GM12864 (cell line): ENCODE measurements at regions not wholly inside any gene's neighbourhood (a gene's known extent, or its start where the extent isn't known, plus 50 kb on each side); places are given as distances from the start of the nearest gene placed in this dataset.

Source experiments
- DNase-seq: peaks from one replicate; pipeline ENCODE4 v3.0.0-alpha.2; 2011; ENCODE audit warnings: low read depth
- H3K4me3 ChIP-seq: 2 replicates; pipeline ENCODE4 v1.5.1; 2011; ENCODE audit warnings: mild to moderate bottlenecking, low read depth, low read length, control low read depth
- CTCF ChIP-seq: IDR thresholded peaks from 2 replicates; pipeline ENCODE4 v1.5.1; 2011; ENCODE audit warnings: low read depth, mild to moderate bottlenecking, moderate library complexity, low read length, control low read depth, inconsistent platforms; ENCODE audit errors: missing control alignments

GRCh38 chr2:128501006-128501690 is 182.5 kb upstream of the HS6ST1 start:
- H3K4me3 ChIP-seq: no peak overlapping the region
- no peak for TF ChIP-seq CTCF
- no peak for DNase-seq

GRCh38 chr2:128501700-128502099 is 183.0 kb upstream of the HS6ST1 start:
- DNase-seq: no peak
- H3K4me3 ChIP-seq: no peak overlapping the region
- TF ChIP-seq CTCF: no peak

GRCh38 chr2:128502200-128502599 is 183.5 kb upstream of the HS6ST1 start:
- no peak overlapping the region for H3K4me3 ChIP-seq
- no peak for TF ChIP-seq CTCF
- no peak for DNase-seq

- TF ChIP-seq CTCF: no peak
- DNase-seq: no peak
- H3K4me3 ChIP-seq: no peak overlapping the region
Observed at GRCh38 chr2:128502638-128503246, 184.1 kb upstream of the HS6ST1 start.

- no peak for TF ChIP-seq CTCF
- DNase-seq: no peak
- no peak overlapping the region for H3K4me3 ChIP-seq
Observed at GRCh38 chr2:128503399-128504245, 185.0 kb upstream of the HS6ST1 start.

- TF ChIP-seq CTCF: no peak
- H3K4me3 ChIP-seq: no peak overlapping the region
- no peak for DNase-seq
Observed at GRCh38 chr2:128504246-128505149, 185.8 kb upstream of the HS6ST1 start.
